MCF 10A (cell line): ENCODE measurements at regions not wholly inside any gene's neighbourhood (a gene's known extent, or its start where the extent isn't known, plus 50 kb on each side); places are given as distances from the start of the nearest gene placed in this dataset.
A peak's percentile ranks its signal among the peaks of the same experiment; 100 is the strongest.

Experiments used
- BruUV-seq: library from RNA; stranded (reverse); fragments of 400-500 nt; replicated peaks from 2 replicates; lab custom pipeline; 2021; lab: Mats Ljungman, UMichigan
- CTCF ChIA-PET: fragments of 300-600 bp; sonication (Branson Sonifier 250); formaldehyde crosslinking; extraction: SDS; loops from one replicate; lab custom pipeline; 2021; ENCODE audit warnings: antibody characterized with exemption, inconsistent platforms; lab: Yijun Ruan, JAX
- POLR2A ChIA-PET: fragments of 300-600, 350-650 bp; sonication (Branson Sonifier 250); formaldehyde crosslinking; extraction: SDS; loops from one replicate; lab custom pipeline; 2020; ENCODE audit warnings: antibody characterized with exemption, inconsistent platforms; lab: Yijun Ruan, JAX
- DNase-seq: peaks from one replicate; pipeline ENCODE4 v3.0.0-alpha.2; 2018; ENCODE audit not compliant: unreplicated experiment
- H3K27ac Mint-ChIP-seq: one replicate; pipeline ENCODE4 v1.8.0; 2022; ENCODE audit warnings: mild to moderate bottlenecking, low read depth, mixed read lengths; ENCODE audit not compliant: unreplicated experiment
- H3K27me3 Mint-ChIP-seq: one replicate; pipeline ENCODE4 v1.8.0; 2022; ENCODE audit warnings: mixed read lengths; ENCODE audit not compliant: insufficient read depth, unreplicated experiment
- H3K36me3 Mint-ChIP-seq: one replicate; pipeline ENCODE4 v1.8.0; 2022; ENCODE audit warnings: mild to moderate bottlenecking, moderate library complexity, mixed read lengths; ENCODE audit not compliant: insufficient read depth, unreplicated experiment
- H3K4me1 Mint-ChIP-seq: one replicate; pipeline ENCODE4 v1.8.0; 2022; ENCODE audit warnings: mixed read lengths; ENCODE audit not compliant: insufficient read depth, unreplicated experiment
- H3K4me3 Mint-ChIP-seq: one replicate; pipeline ENCODE4 v1.8.0; 2022; ENCODE audit warnings: mild to moderate bottlenecking, moderate library complexity, mixed read lengths; ENCODE audit not compliant: unreplicated experiment
- H3K9me3 Mint-ChIP-seq: one replicate; pipeline ENCODE4 v1.8.0; 2022; ENCODE audit warnings: mixed read lengths; ENCODE audit not compliant: unreplicated experiment
- CTCF ChIP-seq: fragments of 200-600 bp; IDR thresholded peaks from one replicate; pipeline ENCODE4 v1.8.0; 2022; ENCODE audit warnings: antibody characterized with exemption, mild to moderate bottlenecking; ENCODE audit not compliant: unreplicated experiment
- intact Hi-C: fragments of 100-400 bp; cut with micrococcal nuclease; formaldehyde crosslinking; loops from 2 replicates; pipeline ENCODE4 v1.14.1; 2022

DNA sequence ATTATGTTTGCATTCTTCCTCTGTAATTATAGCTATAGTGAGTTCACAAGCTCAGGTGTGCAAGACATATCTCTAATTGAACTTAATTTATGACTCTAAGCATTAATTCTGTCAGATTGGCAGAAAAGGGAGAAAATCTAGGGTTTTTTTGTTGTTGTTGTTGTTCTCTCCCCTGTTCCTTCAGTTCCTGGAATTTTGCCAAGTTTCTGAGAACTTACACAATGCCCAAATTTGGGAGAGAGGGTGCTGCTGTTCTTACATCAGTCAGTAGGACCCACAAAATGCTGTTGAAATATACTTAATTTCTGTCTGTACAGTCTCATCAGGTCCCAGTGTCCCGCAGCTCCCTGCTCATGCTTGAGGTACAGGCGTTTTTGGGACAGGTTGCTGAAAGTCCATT lies 221.8 kb upstream of the RBMS1 start:
- BruUV-seq, result no TSS peak
- POLR2A ChIA-PET, result interaction anchor here (0.7 to 1.2 kb wide), 2 partner anchors 17 to 19 kb away, joined by 3 read pairs; no protein-coding TSS in a partner anchor
- H3K9me3 Mint-ChIP-seq, result no peaks in the 10 kb centered on the region
- DNase-seq, result peak; percentile 52
- TF ChIP-seq CTCF, result no peak
- H3K27ac Mint-ChIP-seq, result no peak overlapping the region
- no peaks in the 10 kb centered on the region for H3K36me3 Mint-ChIP-seq
- CTCF ChIA-PET, result no interaction called here
- H3K4me1 Mint-ChIP-seq, result no peaks in the 10 kb centered on the region
- H3K27me3 Mint-ChIP-seq, result no peaks in the 10 kb centered on the region
- no peak overlapping the region for H3K4me3 Mint-ChIP-seq
- intact Hi-C loops, result no loop called here

- Mint-ChIP-seq H3K36me3 (no peaks in the 10 kb centered on the region), H3K9me3 (no peaks in the 10 kb centered on the region), H3K27ac (no peak overlapping the region), H3K4me1 (no peaks in the 10 kb centered on the region), H3K27me3 (no peaks in the 10 kb centered on the region), H3K4me3 (no peak overlapping the region)
- CTCF ChIA-PET, result no interaction called here
- DNase-seq, result peak; percentile 12
- POLR2A ChIA-PET, result no interaction called here
- intact Hi-C loops, result no loop called here
- TF ChIP-seq CTCF, result no peak
- no TSS peak for BruUV-seq
These were observed 225.5 kb upstream of the RBMS1 start for GRCh38 chr2:160719116-160719515.

GRCh38 chr2:160720098-160720497 lies 226.5 kb upstream of the RBMS1 start:
- no peak overlapping the region for H3K27ac Mint-ChIP-seq
- intact Hi-C loops, result no loop called here
- ChIA-PET POLR2A (interaction anchor here (1.0 kb wide), 1 partner anchor 24 kb away, joined by 3 read pairs; no protein-coding TSS in a partner anchor), CTCF (no interaction called here)
- no peaks in the 10 kb centered on the region for H3K4me1 Mint-ChIP-seq
- DNase-seq, result no peak
- TF ChIP-seq CTCF, result no peak
- no peak overlapping the region for H3K4me3 Mint-ChIP-seq
- BruUV-seq, result no TSS peak
- no peaks in the 10 kb centered on the region for H3K36me3 Mint-ChIP-seq
- H3K27me3 Mint-ChIP-seq, result no peaks in the 10 kb centered on the region
- H3K9me3 Mint-ChIP-seq, result no peaks in the 10 kb centered on the region

DNA sequence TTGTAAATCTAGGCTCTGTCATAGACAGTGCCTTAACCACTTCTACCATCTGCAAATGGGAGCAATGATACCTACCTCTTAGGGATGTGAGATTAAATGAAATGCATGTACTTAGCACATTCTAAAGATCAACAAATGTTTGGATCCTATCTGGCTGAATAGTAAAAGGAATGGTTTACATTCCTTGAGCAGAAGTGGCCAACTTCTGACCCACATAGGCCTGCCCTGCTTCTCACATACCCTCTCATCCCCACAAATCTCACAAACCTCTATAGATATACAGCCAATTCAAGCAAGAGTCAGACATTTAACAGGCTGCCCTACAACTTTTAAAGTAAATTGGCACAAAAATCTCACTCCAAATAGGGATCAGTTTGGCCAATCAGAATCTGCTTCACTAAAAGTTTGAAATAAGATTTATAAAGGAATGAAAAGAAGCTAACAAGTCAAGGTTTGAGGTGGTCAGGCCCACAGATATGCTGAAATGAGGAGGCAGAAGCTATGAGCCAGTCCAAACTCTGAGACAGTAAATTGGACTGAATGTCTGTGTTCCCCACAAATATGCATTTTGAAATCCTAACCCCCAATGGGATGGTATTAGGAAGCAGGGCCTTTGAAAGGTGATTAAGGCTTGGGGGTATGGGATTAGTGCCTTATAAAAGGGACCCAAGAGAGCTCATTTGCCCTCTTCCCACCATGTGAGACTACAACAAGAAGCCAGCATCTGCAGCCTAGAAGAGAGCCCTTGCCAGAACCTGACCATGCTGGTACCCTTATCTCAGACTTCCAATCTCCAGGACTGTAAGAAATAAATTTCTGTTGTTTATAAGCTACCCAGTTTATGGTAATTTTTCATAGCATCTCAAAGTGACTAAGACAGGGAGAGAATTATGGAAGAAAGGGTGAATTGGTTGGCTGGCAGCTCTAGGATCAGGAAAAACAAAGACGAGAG lies 227.8 kb upstream of the RBMS1 start:
- Mint-ChIP-seq H3K36me3 (no peaks in the 10 kb centered on the region), H3K27ac (no peak overlapping the region), H3K4me1 (no peaks in the 10 kb centered on the region), H3K27me3 (no peaks in the 10 kb centered on the region), H3K9me3 (no peaks in the 10 kb centered on the region), H3K4me3 (no peak overlapping the region)
- POLR2A ChIA-PET, result interaction anchor here (1.0 kb wide), 1 partner anchor 25 kb away, joined by 3 read pairs; no protein-coding TSS in a partner anchor
- DNase-seq, result no peak
- intact Hi-C loops, result no loop called here
- CTCF ChIA-PET, result interaction anchor here (0.6 to 0.9 kb wide), 3 partner anchors 17 to 248 kb away, joined by 3 read pairs; no protein-coding TSS in a partner anchor
- TF ChIP-seq CTCF, result no peak
- BruUV-seq, result no TSS peak
